ENCODE measurements at regions not wholly inside any gene's neighbourhood (a gene's known extent, or its start where the extent isn't known, plus 50 kb on each side); places are given as distances from the start of the nearest gene placed in this dataset.

GRCh38 chr3:40827942-40828688 lies 303.4 kb downstream of the ZNF621 start:
- no peak for DNase-seq

DNA sequence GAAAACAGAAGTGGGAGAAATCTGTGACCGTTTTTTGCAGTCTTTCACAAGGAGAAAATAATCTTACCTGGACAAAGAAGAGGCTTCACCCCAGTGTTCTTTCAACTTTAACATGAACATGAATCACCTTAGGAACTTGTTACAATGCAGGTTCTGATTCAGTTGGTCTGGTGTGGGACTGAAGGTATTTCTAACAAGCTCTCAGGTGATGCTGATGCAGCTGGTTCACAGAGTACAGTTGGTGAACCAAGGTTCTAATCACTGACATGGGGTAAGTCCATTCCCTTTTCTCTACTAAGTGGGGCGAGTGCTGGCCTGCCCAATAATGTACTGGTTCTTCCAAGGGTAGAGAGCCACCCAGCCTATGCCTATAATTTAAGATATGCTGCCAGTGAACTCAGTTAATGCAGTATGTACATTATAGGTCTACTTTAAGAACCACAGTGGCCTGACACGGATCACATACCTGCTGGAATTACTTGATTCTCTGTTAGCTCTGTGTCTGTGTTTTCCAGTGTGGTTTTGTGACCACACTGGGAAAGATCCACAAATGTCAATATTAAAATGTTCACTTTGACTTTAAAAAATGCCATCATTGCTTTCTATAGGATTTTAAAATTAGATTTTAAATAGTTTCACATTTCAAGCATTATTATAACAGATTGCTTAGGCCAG lies 304.1 kb downstream of the ZNF621 start:
- no peak for DNase-seq

- DNase-seq = no peak
These were observed 305.1 kb downstream of the ZNF621 start for GRCh38 chr3:40829876-40830275.

DNA sequence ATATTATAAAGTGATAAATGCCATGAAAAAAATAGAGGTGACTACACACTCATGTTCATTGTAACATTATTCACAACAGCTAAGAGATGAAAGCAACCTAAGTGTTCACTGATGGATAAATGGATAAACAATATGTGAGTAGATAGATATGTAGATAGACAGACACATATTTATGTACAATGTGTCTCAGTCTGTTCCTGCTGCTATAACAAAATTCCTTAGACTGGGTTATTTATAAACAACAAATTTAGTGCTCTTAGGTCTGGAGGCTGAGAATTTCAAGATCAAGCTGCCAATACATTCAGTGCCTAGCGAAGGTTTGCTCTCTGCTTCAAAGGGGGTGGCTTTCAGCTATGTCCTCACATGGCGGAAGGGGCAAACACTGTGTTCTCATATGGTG lies 312.5 kb downstream of the ZNF621 start:
- DNase-seq = no peak

DNA sequence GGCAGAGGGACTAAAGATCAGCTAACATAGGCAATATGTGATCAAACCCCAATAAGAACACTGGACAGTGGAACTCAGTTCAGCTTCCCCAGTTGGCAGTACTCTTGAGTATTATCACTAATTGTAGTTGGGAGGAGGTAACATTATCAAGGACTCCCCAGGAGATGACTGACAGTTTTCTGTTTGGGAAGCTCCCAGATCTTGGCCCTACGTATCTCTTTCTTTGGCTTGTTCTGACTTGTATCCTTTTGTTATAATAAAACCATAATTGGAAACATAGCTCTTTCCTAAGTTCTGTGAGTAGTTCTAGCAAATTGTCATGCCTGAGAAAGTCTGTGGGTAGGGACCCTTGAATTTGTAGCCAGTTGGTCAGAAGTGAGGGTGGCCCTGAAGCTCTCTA lies 316.4 kb downstream of the ZNF621 start:
- DNase-seq = no peak

DNA sequence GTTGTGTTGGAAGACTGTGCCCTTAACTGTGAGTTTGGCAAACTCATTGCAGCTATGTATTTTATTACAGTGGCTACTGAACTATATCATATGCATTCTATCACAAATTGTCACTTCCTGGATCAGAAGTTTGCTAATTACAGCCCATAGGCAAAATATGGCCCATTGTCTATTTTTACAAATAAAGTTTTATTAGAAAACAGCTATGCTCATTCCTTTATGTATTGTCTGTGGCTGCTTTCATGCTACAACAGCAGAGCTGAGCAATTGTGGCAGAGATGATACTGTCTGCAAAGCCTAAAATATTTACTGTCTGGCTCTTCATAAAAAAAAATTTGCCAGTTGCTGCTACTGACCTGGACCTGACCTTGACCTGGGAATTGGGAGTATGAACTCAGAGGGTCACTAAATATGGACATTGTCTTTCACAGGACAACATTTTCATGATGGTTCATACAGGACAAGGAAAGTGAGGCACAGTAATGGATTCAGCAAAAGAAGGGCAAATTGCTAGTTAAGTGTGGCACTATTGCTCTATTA lies 316.9 kb downstream of the ZNF621 start:
- no peak for DNase-seq

- no peak for DNase-seq
These were observed 318.0 kb downstream of the ZNF621 start for GRCh38 chr3:40842714-40843113.

GRCh38 chr3:40843208-40843624 lies 318.5 kb downstream of the ZNF621 start:
- no peak for DNase-seq

GRCh38 chr3:40843851-40844548 lies 319.2 kb downstream of the ZNF621 start:
- no peak for DNase-seq

DNA sequence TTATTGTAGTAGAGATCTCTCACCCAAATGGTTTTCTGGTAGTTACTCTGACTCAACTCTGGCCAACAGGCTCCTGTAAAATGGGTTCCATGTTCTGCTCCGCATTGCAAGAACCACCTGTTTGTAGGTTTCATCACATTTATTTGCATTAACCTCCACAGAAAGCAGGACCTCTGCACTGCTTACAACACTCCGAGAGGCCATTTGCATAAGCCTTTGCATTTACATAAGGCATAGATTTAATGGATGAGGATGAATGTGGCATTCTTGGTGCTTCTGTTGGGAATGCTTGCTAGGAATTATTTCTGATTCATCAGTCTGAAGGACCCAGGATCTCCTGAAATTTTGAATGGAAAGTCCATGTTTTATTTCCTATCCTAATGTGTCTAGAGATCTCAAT lies 320.1 kb downstream of the ZNF621 start:
- DNase-seq = no peak

- DNase-seq = no peak
These were observed 320.7 kb downstream of the ZNF621 start for GRCh38 chr3:40845447-40845846.

DNA sequence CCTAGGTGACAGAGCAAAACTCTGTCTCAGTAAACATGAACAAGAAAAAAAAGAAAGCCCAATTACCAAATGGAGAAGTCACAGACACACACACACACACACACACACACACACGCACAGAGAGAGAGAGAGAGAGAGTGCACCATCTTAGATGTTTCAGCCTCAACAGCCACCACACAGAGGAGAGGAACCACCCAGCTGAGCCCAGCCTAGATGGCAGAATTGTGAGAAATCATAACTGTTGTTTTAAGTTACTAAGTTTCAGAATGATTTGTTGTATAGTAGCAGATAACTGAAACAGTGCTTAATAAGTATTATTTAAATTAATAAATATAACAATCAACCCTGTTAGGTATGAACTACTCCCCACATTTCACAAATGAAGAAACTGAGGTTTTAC lies 321.2 kb downstream of the ZNF621 start:
- no peak for DNase-seq

DNA sequence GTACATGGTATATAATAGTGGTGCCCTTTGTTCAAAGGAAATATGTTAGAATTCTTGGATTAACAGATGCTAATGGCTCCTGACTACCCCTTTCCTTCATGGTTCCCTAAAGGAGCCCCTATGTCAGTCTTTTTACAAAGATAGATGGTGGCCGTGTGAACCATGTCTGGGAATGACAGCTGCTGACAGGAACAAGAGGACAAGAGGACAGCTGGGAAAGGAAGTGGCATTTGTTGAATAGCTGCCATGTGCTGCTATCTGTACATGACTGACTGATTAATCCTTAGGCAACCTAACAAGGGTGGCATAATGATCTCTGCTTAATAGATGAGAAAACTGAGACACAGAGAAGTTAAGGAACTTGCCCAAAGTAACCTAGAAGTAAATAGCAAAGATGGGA lies 321.7 kb downstream of the ZNF621 start:
- no peak for DNase-seq

DNA sequence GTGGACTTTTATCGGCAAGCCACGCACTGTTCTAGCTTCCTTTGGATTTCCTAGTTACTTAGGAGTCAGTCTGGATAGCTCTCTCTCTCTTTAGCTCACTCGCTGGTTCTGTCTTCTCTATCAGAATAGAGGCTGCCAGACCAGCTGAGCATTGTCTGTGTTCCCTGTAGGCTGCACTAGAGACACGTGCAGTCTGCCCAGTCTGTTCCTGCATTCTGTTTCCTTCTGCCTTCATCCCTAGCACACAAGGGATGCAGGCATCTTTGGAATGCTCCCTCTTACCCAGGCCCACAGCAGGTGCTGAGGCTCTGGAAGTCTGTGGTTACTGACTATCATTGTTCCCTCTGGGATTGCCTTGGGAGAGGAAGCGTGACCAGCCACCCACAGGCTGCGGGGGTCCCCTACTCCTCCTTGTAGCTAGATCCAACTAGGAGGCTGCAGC lies 322.8 kb downstream of the ZNF621 start:
- DNase-seq = no peak

DNA sequence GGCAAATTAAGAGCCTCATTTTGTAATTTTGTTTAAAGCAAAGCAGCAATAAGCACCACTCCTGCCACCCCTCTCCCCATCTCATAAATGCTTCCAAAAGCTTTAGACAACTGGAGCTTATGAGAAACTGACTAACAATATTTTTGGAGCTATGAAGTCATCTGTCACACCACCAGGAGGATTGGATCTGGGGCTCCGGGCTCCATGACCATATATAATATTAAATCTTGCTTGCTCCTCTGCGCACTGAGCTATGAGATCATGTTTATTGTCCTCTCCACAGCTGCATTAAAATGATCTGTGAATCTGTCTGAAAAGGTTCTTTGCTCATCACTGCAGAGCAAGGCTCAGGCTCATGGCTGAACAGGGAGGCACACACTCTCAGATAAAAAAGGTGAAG lies 323.7 kb downstream of the ZNF621 start:
- no peak for DNase-seq

- no peak for DNase-seq
These were observed 326.1 kb downstream of the ZNF621 start for GRCh38 chr3:40850861-40851260.

GRCh38 chr3:40851836-40852235 lies 327.1 kb downstream of the ZNF621 start:
- no peak for DNase-seq

GRCh38 chr3:40852712-40853111 lies 328.0 kb downstream of the ZNF621 start:
- DNase-seq = no peak

- DNase-seq = no peak
These were observed 328.7 kb downstream of the ZNF621 start for GRCh38 chr3:40853474-40853873.

DNA sequence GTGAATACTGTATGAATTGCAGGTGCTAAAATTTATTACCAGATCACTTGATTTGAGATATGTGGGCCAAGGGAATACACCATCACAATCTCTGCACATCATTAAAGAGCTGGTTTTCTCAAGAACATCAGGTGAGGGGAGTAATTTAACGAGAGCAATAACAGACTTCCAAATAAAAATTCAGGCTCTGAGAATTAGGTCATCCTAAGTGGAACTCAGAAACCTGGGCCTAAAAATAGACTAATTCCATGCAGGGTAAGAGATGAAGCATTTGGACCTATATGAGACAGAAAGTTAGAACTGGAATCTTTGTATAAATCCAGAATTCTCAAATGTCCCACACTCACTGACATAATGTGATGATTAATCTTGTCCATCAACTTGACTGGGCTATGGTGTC lies 331.1 kb downstream of the ZNF621 start:
- DNase-seq = no peak

- DNase-seq = no peak
These were observed 333.8 kb downstream of the ZNF621 start for GRCh38 chr3:40858364-40859115.

DNA sequence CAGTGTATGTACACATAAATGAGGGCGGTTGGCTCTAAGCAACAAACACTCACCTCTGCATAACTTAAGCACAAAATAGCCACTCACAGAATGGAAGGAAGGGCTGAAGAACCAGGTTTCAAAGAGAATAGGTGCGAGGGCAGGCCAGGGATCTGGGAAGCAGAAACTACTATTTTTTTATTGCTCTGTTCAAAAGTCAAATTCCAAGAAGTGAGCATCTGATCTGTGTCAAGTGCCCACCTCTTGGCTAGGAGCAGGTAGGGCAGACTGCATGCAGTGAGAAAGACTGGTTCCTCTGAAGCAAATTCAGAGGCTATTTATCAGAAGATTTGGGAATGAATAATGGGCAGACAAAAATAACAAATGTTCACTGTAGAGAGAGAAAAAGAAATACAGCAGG lies 336.4 kb upstream of the CTNNB1 start:
- no peak for DNase-seq

Data from stimulated activated CD4-positive, alpha-beta T cell treated with anti-CD3 and anti-CD28 coated beads, Interleukin-4, amount 100 ng/mL, for 1 hour (primary cell).